ENCODE measurements at regions not wholly inside any gene's neighbourhood (a gene's known extent, or its start where the extent isn't known, plus 50 kb on each side); places are given as distances from the start of the nearest gene placed in this dataset.
"Not testable (repeated sequence)": the region's sequence is repeated elsewhere in the genome, so short reads cannot be mapped to it uniquely, and the experiment has no call there.

DNA sequence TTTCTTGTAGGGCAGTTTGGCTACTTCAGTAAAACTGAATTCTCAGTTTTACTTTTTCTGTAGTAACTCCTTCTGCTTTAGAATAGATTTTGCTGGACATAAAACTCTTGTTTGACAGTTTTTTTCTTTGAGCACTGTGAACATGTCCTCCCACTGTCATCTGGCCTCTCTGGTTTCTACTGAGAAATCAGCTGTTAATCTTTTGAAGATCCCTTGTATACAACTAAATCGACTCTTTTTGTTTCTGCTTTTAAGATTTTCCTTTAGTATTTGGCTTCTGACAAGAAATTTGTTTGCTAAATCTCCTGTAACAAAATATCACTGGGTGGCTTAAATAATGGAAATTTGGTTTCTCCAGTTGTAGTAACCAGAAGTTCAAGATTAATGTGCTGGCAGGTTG, 570.9 kb upstream of the RAB6C start:
- TF ChIP-seq, protein P1, sequence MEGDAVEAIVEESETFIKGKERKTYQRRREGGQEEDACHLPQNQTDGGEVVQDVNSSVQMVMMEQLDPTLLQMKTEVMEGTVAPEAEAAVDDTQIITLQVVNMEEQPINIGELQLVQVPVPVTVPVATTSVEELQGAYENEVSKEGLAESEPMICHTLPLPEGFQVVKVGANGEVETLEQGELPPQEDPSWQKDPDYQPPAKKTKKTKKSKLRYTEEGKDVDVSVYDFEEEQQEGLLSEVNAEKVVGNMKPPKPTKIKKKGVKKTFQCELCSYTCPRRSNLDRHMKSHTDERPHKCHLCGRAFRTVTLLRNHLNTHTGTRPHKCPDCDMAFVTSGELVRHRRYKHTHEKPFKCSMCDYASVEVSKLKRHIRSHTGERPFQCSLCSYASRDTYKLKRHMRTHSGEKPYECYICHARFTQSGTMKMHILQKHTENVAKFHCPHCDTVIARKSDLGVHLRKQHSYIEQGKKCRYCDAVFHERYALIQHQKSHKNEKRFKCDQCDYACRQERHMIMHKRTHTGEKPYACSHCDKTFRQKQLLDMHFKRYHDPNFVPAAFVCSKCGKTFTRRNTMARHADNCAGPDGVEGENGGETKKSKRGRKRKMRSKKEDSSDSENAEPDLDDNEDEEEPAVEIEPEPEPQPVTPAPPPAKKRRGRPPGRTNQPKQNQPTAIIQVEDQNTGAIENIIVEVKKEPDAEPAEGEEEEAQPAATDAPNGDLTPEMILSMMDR (IDR thresholded peaks at IDR 0.05; ENCODE audit: control insufficient read depth, extremely low read depth, insufficient read depth) = no peak
- no peak for DNase-seq (ENCODE audit: low read depth)
- no peak overlapping the region for H3K4me3 ChIP-seq (ENCODE audit: low read depth, low read length)

DNA sequence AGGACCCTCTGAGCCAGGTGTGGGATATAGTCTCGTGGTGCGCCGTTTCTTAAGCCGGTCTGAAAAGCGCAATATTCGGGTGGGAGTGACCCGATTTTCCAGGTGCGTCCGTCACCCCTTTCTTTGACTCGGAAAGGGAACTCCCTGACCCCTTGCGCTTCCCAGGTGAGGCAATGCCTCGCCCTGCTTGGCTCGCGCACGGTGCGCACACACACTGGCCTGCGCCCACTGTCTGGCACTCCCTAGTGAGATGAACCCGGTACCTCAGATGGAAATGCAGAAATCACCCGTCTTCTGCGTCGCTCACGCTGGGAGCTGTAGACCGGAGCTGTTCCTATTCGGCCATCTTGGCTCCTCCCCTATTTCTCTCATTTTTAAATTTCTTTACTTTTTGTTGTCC, 562.4 kb upstream of the RAB6C start:
- H3K4me3 ChIP-seq (ENCODE audit: low read depth, low read length); DNase-seq (ENCODE audit: low read depth): not testable (repeated sequence)

DNA sequence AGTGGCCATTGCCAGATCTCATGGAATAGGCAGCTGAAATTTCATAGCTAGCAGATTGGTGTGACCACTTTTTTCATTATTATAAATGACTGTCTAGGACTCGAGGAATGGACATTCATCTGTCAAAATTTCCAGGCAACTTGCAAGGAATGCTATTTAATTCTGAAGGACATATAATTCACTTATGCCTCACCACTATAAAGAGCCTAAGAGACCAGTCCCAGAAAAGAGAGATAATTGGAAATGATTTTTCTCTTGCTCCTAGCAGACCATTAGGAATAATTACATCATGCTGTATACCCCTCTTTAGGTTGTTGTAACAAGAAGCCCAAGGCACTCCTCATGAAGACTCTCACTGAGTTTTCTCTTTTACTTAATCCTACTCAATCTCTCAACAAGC, 557.4 kb upstream of the RAB6C start:
- TF ChIP-seq, protein P1 (IDR thresholded peaks at IDR 0.05; ENCODE audit: control insufficient read depth, extremely low read depth, insufficient read depth) = no peak
- no peak overlapping the region for H3K4me3 ChIP-seq (ENCODE audit: low read depth, low read length)
- no peak for DNase-seq (ENCODE audit: low read depth)

DNA sequence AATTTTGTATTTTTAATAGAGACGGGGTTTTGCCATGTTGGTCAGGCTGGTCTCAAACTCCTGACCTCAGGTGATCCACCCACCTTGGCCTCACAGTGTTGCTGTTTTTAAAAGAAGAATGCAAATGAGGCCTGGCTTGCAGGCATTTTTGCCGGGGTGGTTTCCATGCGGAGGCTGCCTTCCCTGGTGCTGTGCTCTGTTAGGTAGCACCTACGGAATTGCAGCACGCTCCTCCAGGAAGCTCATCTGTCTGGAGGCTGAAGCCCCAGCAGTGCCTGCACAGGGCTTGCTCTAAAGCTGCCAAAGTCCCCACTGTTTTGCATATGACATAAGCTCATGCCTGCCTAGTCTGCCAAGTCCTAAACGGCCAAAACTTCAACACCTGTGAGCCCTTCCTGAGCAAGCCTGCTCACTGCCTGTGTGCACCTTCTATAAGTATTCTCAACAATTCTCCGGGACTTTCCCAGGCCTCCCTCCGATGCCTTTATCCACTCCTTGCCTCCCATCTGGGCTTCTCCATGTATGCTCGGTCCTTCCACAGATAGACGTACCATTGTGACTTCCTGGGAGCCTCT, 551.3 kb upstream of the RAB6C start:
- H3K4me3 ChIP-seq (ENCODE audit: low read depth, low read length) = no peak overlapping the region
- DNase-seq (ENCODE audit: low read depth) = no peak
- TF ChIP-seq, protein P1 (IDR thresholded peaks at IDR 0.05; ENCODE audit: control insufficient read depth, extremely low read depth, insufficient read depth) = no peak

DNA sequence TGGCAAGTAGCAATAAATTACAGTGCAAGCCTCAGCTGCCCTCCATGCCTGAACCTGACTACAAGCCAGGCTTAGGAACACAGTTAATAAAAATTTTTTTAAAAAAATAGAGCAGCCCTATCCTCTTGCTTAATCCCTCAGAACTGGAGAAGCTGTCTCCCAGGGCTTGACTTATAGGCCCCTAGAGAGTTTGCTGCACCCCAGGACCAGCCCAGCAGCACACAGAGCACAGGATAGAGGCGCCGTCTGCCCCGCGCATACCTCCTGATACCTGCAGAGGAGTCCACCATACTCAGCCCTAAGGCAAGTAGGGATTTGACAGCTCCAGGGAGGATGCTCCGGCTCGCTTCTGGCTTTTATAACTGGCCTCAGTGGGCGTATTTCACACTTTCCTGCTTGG, 548.6 kb upstream of the RAB6C start:
- H3K4me3 ChIP-seq (ENCODE audit: low read depth, low read length) = no peak overlapping the region
- no peak for DNase-seq (ENCODE audit: low read depth)
- TF ChIP-seq, protein P1 (IDR thresholded peaks at IDR 0.05; ENCODE audit: control insufficient read depth, extremely low read depth, insufficient read depth) = no peak

DNA sequence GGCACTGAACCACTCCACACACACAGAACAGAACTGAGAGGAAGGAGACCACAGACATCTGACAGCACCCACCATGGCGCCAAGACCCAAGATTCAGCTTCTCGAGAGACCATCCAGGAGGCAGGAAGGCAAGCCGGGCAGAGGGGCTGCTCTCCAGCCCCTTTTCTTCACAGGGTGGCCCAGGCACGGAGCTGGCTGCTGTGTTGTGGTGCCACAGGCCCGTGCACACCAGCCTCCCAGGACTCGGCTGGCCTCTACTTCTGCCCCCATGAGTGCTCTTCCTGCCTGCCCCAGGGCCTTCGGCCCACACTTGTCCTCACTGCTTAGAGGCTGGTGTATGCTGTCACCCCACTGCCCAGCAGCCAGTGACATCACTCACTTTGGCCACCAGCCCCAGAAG, 547.6 kb upstream of the RAB6C start:
- TF ChIP-seq, protein P1 (IDR thresholded peaks at IDR 0.05; ENCODE audit: control insufficient read depth, extremely low read depth, insufficient read depth) = no peak
- H3K4me3 ChIP-seq (ENCODE audit: low read depth, low read length) = no peak overlapping the region
- no peak for DNase-seq (ENCODE audit: low read depth)

DNA sequence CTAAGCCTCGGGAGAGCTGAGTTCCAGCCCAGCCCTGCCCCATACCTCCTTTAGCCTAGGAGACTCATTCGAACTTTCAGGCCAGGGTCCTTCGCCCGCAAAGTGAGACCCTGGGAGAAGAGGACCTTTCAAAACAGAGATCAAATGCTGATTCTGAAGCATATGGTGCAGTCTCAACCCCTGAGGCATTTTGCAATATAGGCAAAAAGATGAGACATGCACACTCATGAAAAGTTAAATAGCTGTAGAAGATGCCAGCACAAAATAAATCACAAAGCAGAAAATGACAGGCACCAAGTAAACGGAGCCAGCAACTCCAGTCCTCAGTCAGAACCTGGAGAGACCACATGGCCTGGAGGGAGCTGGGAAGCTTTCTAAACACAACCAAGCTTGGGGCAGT, 542.7 kb upstream of the RAB6C start:
- H3K4me3 ChIP-seq (ENCODE audit: low read depth, low read length) = no peak overlapping the region
- no peak for DNase-seq (ENCODE audit: low read depth)
- TF ChIP-seq, protein P1 (IDR thresholded peaks at IDR 0.05; ENCODE audit: control insufficient read depth, extremely low read depth, insufficient read depth) = no peak

Measured in LNCaP clone FGC (cell line).